ENCODE measurements at regions not wholly inside any gene's neighbourhood (a gene's known extent, or its start where the extent isn't known, plus 50 kb on each side); places are given as distances from the start of the nearest gene placed in this dataset.
"Not testable (repeated sequence)": the region's sequence is repeated elsewhere in the genome, so short reads cannot be mapped to it uniquely, and the experiment has no call there.

DNA sequence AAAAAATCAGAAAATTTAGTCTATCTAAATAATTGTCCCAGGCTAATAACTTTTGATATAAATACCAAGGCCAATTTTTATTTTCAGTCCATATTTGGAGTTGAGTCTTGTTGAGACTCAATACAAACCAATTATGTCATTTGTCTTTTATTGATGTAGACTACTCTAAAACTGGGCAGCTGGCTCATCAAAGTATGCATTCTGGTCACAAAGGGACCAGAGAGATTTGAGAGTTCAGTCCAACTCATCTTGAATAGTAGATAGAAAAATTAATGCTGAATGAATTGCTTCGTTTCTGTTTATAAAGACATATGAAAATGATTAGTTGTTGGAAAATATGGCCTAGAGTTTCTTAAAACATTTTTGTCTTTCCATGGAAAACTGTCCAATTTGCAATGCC lies 412.5 kb upstream of the KLHL4 start:
- peaks cover 7% of the 10 kb centered on the region for H3K27me3 ChIP-seq (replicated peaks; ENCODE audit: control insufficient read depth, insufficient read depth, low read length)
- no peak for DNase-seq (ENCODE audit: low read depth)
- H3K36me3 ChIP-seq (ENCODE audit: control insufficient read depth, insufficient read depth, low read length, severe bottlenecking) = no peaks in the 10 kb centered on the region
- no peaks in the 10 kb centered on the region for H3K9me3 ChIP-seq (ENCODE audit: control insufficient read depth, low read length)
- H3K4me3 ChIP-seq (ENCODE audit: low read length) = no peak overlapping the region
- H3K4me1 ChIP-seq (ENCODE audit: control insufficient read depth, insufficient read depth, low read length) = no peaks in the 10 kb centered on the region
- no peak overlapping the region for H3K9ac ChIP-seq (ENCODE audit: low read length)

GRCh38 chrX:87110142-87110541 lies 407.5 kb upstream of the KLHL4 start:
- no peak overlapping the region for H3K9ac ChIP-seq (ENCODE audit: low read length)
- no peak overlapping the region for H3K4me3 ChIP-seq (ENCODE audit: low read length)
- H3K4me1 ChIP-seq (ENCODE audit: control insufficient read depth, insufficient read depth, low read length) = no peaks in the 10 kb centered on the region
- H3K27me3 ChIP-seq (replicated peaks; ENCODE audit: control insufficient read depth, insufficient read depth, low read length) = no peaks in the 10 kb centered on the region
- no peak for DNase-seq (ENCODE audit: low read depth)
- no peaks in the 10 kb centered on the region for H3K9me3 ChIP-seq (ENCODE audit: control insufficient read depth, low read length)
- H3K36me3 ChIP-seq (ENCODE audit: control insufficient read depth, insufficient read depth, low read length, severe bottlenecking) = no peaks in the 10 kb centered on the region

- Histone ChIP-seq H3K4me1 (ENCODE audit: control insufficient read depth, insufficient read depth, low read length) (no peaks in the 10 kb centered on the region), H3K27me3 (replicated peaks; ENCODE audit: control insufficient read depth, insufficient read depth, low read length) (no peaks in the 10 kb centered on the region), H3K9ac (ENCODE audit: low read length) (no peak overlapping the region), H3K4me3 (ENCODE audit: low read length) (no peak overlapping the region), H3K9me3 (ENCODE audit: control insufficient read depth, low read length) (no peaks in the 10 kb centered on the region), H3K36me3 (ENCODE audit: control insufficient read depth, insufficient read depth, low read length, severe bottlenecking) (no peaks in the 10 kb centered on the region)
- DNase-seq (ENCODE audit: low read depth) = no peak
Measured at GRCh38 chrX:87140800-87141483, 376.7 kb upstream of the KLHL4 start.

GRCh38 chrX:87160435-87161010 lies 357.1 kb upstream of the KLHL4 start:
- H3K36me3 ChIP-seq (ENCODE audit: control insufficient read depth, insufficient read depth, low read length, severe bottlenecking) = no peaks in the 10 kb centered on the region
- no peaks in the 10 kb centered on the region for H3K4me1 ChIP-seq (ENCODE audit: control insufficient read depth, insufficient read depth, low read length)
- DNase-seq (ENCODE audit: low read depth) = no peak
- H3K27me3 ChIP-seq (replicated peaks; ENCODE audit: control insufficient read depth, insufficient read depth, low read length) = no peaks in the 10 kb centered on the region
- no peak overlapping the region for H3K4me3 ChIP-seq (ENCODE audit: low read length)
- H3K9ac ChIP-seq (ENCODE audit: low read length) = no peak overlapping the region
- H3K9me3 ChIP-seq (ENCODE audit: control insufficient read depth, low read length) = peaks cover 22% of the 10 kb centered on the region

DNA sequence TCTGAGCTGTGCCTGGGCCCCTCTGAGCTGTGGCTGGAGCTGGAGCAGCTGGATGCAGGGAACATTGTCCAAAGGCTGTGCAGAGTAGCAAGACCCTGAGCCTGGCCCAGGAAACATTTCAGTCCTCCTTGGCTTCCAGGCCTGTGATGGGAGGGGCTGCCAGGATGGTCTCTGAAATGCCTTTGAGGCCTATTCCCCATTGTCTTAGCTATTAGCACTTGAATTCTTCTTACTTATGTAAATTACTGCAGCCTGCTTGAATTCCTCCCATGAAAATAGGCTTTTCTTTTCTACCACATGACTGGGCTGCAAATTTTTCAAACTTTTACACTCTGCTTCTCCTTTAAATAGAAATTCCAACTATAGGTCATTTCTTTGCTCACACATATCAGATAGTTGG lies 349.8 kb upstream of the KLHL4 start:
- DNase-seq (ENCODE audit: low read depth) = no peak
- Histone ChIP-seq H3K27me3 (replicated peaks; ENCODE audit: control insufficient read depth, insufficient read depth, low read length) (no peaks in the 10 kb centered on the region), H3K36me3 (ENCODE audit: control insufficient read depth, insufficient read depth, low read length, severe bottlenecking) (no peaks in the 10 kb centered on the region), H3K9ac (ENCODE audit: low read length) (no peak overlapping the region), H3K9me3 (ENCODE audit: control insufficient read depth, low read length) (no peaks in the 10 kb centered on the region), H3K4me1 (ENCODE audit: control insufficient read depth, insufficient read depth, low read length) (no peaks in the 10 kb centered on the region), H3K4me3 (ENCODE audit: low read length) (no peak overlapping the region)

- not testable (repeated sequence) for H3K9ac ChIP-seq (ENCODE audit: low read length); H3K9me3 ChIP-seq (ENCODE audit: control insufficient read depth, low read length); H3K27me3 ChIP-seq (replicated peaks; ENCODE audit: control insufficient read depth, insufficient read depth, low read length); H3K4me3 ChIP-seq (ENCODE audit: low read length); H3K4me1 ChIP-seq (ENCODE audit: control insufficient read depth, insufficient read depth, low read length); DNase-seq (ENCODE audit: low read depth); H3K36me3 ChIP-seq (ENCODE audit: control insufficient read depth, insufficient read depth, low read length, severe bottlenecking)
Measured at GRCh38 chrX:87178009-87178408, 339.6 kb upstream of the KLHL4 start.
